WI38 (cell line): ENCODE measurements at regions not wholly inside any gene's neighbourhood (a gene's known extent, or its start where the extent isn't known, plus 50 kb on each side); places are given as distances from the start of the nearest gene placed in this dataset.
A peak's percentile ranks its signal among the peaks of the same experiment; 100 is the strongest.

Experiments
- H3K4me3 ChIP-seq: 2 replicates; pipeline ENCODE4 v1.5.1; 2011; ENCODE audit warnings: low read depth, mild to moderate bottlenecking, control low read depth, low read length
- CTCF ChIP-seq: IDR thresholded peaks from 2 replicates; pipeline ENCODE4 v1.5.1; 2012; ENCODE audit warnings: low read depth, mild to moderate bottlenecking, control low read depth, low read length

GRCh38 chr2:67950919-67951318 lies 111.9 kb downstream of the C1D start:
- peak overlapping the region; percentile 25; the same call in 1 of the 2 replicates for H3K4me3 ChIP-seq
- TF ChIP-seq CTCF: no peak

- H3K4me3 ChIP-seq: no peak overlapping the region
- TF ChIP-seq CTCF: no peak
Observed at GRCh38 chr2:67952066-67952465, 110.7 kb downstream of the C1D start.

- H3K4me3 ChIP-seq: no peak overlapping the region
- no peak for TF ChIP-seq CTCF
Observed at GRCh38 chr2:67954093-67954748, 108.6 kb downstream of the C1D start.

DNA sequence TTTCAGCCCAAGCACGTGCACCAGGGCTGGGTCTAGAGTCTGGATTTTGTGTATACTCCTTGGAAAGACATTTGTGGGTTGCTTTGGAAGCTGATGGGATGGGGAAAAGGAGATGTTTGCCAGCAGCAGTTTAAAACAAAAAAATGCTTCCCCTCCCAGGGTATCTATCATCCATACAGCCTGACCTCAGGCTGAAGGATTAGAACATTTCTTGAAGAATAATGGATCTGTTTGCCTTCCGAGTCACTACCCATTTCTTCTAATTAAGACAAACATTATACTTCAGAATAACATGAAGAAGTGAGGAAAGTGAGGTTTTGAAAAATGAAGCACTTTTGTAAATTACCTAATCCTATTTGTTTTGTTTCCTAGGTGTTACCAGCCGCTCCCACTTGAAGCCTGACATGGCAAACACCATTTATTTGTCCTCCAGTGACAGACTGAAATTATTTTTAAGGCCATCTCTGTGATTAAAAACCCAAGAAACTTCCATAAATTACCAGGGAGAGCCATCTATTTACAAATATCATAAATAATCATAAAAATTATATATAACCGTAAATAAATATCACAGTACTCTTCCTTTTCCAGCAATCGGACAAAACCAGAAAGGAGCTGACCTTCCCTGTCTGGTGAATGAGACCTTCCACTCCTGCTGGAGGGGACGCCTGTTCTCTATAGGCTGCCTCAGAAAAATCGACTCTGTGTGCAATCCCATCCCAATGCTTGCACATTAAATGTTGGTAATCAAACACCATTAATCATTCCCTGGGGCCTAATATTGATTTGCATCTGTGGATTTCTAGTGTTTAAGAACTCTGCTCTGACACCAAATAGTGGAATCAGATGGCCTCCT lies 106.8 kb downstream of the C1D start:
- no peak overlapping the region for H3K4me3 ChIP-seq
- no peak for TF ChIP-seq CTCF

- H3K4me3 ChIP-seq: no peak overlapping the region
- no peak for TF ChIP-seq CTCF
Observed at GRCh38 chr2:67965246-67965645, 97.6 kb downstream of the C1D start.

GRCh38 chr2:67970071-67970470 lies 92.7 kb downstream of the C1D start:
- no peak overlapping the region for H3K4me3 ChIP-seq
- no peak for TF ChIP-seq CTCF

- TF ChIP-seq CTCF: no peak
Observed at GRCh38 chr2:67970542-67970941, 92.3 kb downstream of the C1D start.

More at GRCh38 chr2:67970542-67970941, 92.3 kb downstream of the C1D start:
- H3K4me3 ChIP-seq: no peak overlapping the region
